A549 (cell line): ENCODE measurements at regions not wholly inside any gene's neighbourhood (a gene's known extent, or its start where the extent isn't known, plus 50 kb on each side); places are given as distances from the start of the nearest gene placed in this dataset.

ENCODE experiments used
- ATAC-seq, 2 experiments: fragments of 200-7000 bp in 1 of 2; fragments of >200 bp in 1 of 2; cut with Nextera tagmentation in 1 of 2; cut with Tn5 transposase in 1 of 2; 3 replicates each; pipeline versions ENCODE4 v1.8.0 to v1.9.1; 2018 to 2020; ENCODE audit warnings: mild to moderate bottlenecking in 1 of 2, moderate library complexity in 1 of 2
- CTCF ChIA-PET: fragments of 300-600 bp; sonication (Branson Sonifier 250); formaldehyde crosslinking; extraction: SDS; loops from one replicate; lab custom pipeline; 2021; ENCODE audit warnings: antibody characterized with exemption, inconsistent platforms; lab: Yijun Ruan, JAX
- POLR2A ChIA-PET: fragments of 350-600 bp; formaldehyde crosslinking; extraction: SDS; loops from one replicate; lab custom pipeline; 2021; ENCODE audit warnings: antibody characterized with exemption, inconsistent platforms; lab: Yijun Ruan, JAX
- DNase-seq, 2 experiments: peaks; one replicate each; pipeline versions ENCODE4 v3.0.0 to v3.0.0-alpha.2; 2011 to 2016; ENCODE audit warnings: low read depth in 1 of 2, low spot score in 1 of 2
- FAIRE-seq: peaks from 2 replicates; lab custom pipeline; 2011; peaks lifted over from hg19 to GRCh38; lab: Jason Lieb, UNC
- H3K27ac ChIP-seq, 2 experiments: fragments of >200 bp; sonication (Bioruptor Twin); formaldehyde crosslinking; 3 replicates each; pipeline ENCODE4 v1.5.1; 2016 to 2017
- H3K4me1 ChIP-seq: fragments of >200 bp; sonication (Bioruptor Twin); formaldehyde crosslinking; 3 replicates; pipeline ENCODE4 v1.6.1; 2016
- H3K4me2 ChIP-seq: fragments of >200 bp; sonication (Bioruptor Twin); formaldehyde crosslinking; 3 replicates; pipeline ENCODE4 v1.6.1; 2016
- H3K4me3 ChIP-seq: fragments of >200 bp; sonication (Bioruptor Twin); formaldehyde crosslinking; 3 replicates; pipeline ENCODE4 v1.5.1; 2016
- H3K9me3 ChIP-seq: fragments of >200 bp; sonication (Bioruptor Twin); formaldehyde crosslinking; 3 replicates; pipeline ENCODE4 v1.6.1; 2016
- CBX2 ChIP-seq: fragments of 200-600 bp; sonication (generic); IDR thresholded peaks from 2 replicates; pipeline ENCODE4 v1.6.1; 2016; ENCODE audit warnings: low read depth, mild to moderate bottlenecking, borderline replicate concordance
- EHF ChIP-seq: fragments of 250-450 bp; sonication (Bioruptor Pico); IDR thresholded peaks from 2 replicates; pipeline ENCODE4 v1.5.0; 2020; ENCODE audit warnings: mild to moderate bottlenecking
- EHMT2 ChIP-seq: fragments of 200-600 bp; sonication (generic); IDR thresholded peaks from 2 replicates; pipeline ENCODE4 v1.6.1; 2016; ENCODE audit warnings: antibody characterized with exemption, low read depth, mild to moderate bottlenecking, moderate library complexity
- EP300 ChIP-seq, 2 experiments: fragments of >200 bp; sonication (Bioruptor Twin); formaldehyde crosslinking; IDR thresholded peaks; 2 replicates in 1 of 2; 3 replicates in 1 of 2; pipeline ENCODE4 v1.6.1; 2016 to 2017
- ESRRA ChIP-seq: fragments of 150-350 bp; IDR thresholded peaks from 2 replicates; pipeline ENCODE4 v1.6.1; 2014; ENCODE audit warnings: mild to moderate bottlenecking, low read length, borderline replicate concordance
- FOSB ChIP-seq: fragments of 250-450 bp; sonication (Bioruptor Pico); IDR thresholded peaks from 2 replicates; pipeline ENCODE4 v1.5.0; 2020; ENCODE audit warnings: mild to moderate bottlenecking, moderate library complexity
- FOXS1 ChIP-seq: fragments of 250-450 bp; sonication (Bioruptor Pico); IDR thresholded peaks from 2 replicates; pipeline ENCODE4 v1.5.0; 2020; ENCODE audit warnings: mild to moderate bottlenecking, moderate library complexity
- GATA3 ChIP-seq: IDR thresholded peaks from 2 replicates; pipeline ENCODE4 v1.6.1; 2012; ENCODE audit warnings: borderline replicate concordance
- HEYL ChIP-seq: fragments of 250-450 bp; sonication (Bioruptor Pico); IDR thresholded peaks from 2 replicates; pipeline ENCODE4 v1.8.0; 2021; ENCODE audit warnings: mild to moderate bottlenecking, moderate library complexity
- MAZ ChIP-seq: fragments of 150-350 bp; IDR thresholded peaks from 2 replicates; pipeline ENCODE4 v1.6.1; 2014; ENCODE audit warnings: antibody characterized with exemption, low read depth, low read length, borderline replicate concordance
- SMC3 ChIP-seq: fragments of >200 bp; sonication (Bioruptor Twin); formaldehyde crosslinking; IDR thresholded peaks from 3 replicates; pipeline ENCODE4 v1.6.1; 2018; ENCODE audit warnings: inconsistent platforms
- TP53 ChIP-seq: fragments of 250-450 bp; sonication (Bioruptor Pico); IDR thresholded peaks from 2 replicates; pipeline ENCODE4 v1.5.0; 2021; ENCODE audit warnings: mild to moderate bottlenecking, moderate library complexity
- ZFP36 ChIP-seq: fragments of 450-650 bp; IDR thresholded peaks from 2 replicates; pipeline ENCODE4 v1.6.1; 2014; ENCODE audit warnings: borderline replicate concordance; ENCODE audit not compliant: partially characterized antibody
- WGBS: methylation state at CpG from one replicate; pipeline ENCODE4 v1.1.6; 2017; ENCODE audit errors: missing lambda C conversion rate; 5-methylcytosine and 5-hydroxymethylcytosine counted together
- TF ChIP-seq, protein P1 (sequence below): IDR thresholded peaks from 2 replicates; pipeline ENCODE4 v1.6.1; 2012
- TF ChIP-seq, protein P2 (sequence below): fragments of 250-450 bp; sonication (Bioruptor Pico); IDR thresholded peaks from 2 replicates; pipeline ENCODE4 v1.5.0; 2021; ENCODE audit warnings: mild to moderate bottlenecking, moderate library complexity, borderline replicate concordance
- TF ChIP-seq, protein P3 (sequence below): fragments of 250-450 bp; sonication (Bioruptor Pico); IDR thresholded peaks from 2 replicates; pipeline ENCODE4 v1.5.0; 2020; ENCODE audit warnings: low read depth, mild to moderate bottlenecking, moderate library complexity
- TF ChIP-seq, protein P4 (sequence below): fragments of 450-650 bp; IDR thresholded peaks from 2 replicates; pipeline ENCODE4 v1.6.1; 2014; ENCODE audit warnings: antibody characterized with exemption

DNA sequence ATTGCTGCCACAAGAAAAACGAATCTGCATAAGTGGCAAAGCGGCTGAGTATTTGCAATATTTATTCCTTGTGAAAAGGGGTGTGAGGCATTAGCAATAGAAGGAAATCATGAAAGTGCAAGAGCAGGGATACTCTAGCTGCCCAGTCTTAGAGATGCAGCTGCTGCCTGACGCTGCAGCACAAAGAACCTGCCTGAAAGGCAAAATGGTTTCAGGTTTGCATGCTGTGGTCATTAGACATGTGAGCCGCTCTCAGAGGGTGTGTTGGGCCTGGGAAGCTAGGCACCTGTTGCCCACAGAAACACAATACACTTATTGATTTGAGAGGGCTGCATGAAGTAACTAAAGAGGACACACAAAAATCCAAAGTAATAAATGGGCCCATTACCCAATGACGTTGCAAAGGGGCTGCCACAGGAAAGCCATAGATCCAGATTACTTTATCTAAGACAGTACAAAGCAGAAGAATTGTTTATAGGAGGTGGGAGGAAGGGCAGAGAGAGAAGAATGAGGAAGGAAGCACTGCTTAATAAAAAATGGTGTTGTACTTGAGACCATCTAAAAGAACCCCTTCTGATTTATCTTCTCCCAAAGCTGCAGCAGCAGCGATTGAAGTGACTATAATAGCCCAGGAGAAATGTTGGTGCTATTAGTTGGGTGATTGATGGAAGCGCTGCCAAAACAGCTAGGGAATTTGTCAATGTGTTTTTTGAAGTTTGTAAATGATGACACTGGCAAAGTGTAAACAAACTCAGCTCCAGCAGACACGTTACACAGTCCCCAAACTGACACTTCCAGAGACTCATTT lies 492.4 kb upstream of the ACVR2A start:
- no peak for ATAC-seq
- no peak for TF ChIP-seq EHF (CRISPR knock-in tag)
- no peak for TF ChIP-seq GATA3
- TF ChIP-seq, protein P1, sequence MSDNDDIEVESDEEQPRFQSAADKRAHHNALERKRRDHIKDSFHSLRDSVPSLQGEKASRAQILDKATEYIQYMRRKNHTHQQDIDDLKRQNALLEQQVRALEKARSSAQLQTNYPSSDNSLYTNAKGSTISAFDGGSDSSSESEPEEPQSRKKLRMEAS: no peak
- no peak for TF ChIP-seq FOXS1 (CRISPR knock-in tag)
- FAIRE-seq: no peak
- ChIA-PET CTCF (no interaction called here), POLR2A (no interaction called here)
- no peak overlapping the region for H3K4me2 ChIP-seq
- no peak overlapping the region for H3K4me3 ChIP-seq
- H3K27ac ChIP-seq: no peak overlapping the region
- H3K9me3 ChIP-seq: no peaks in the 10 kb centered on the region
- H3K4me1 ChIP-seq: no peaks in the 10 kb centered on the region
- no peak for DNase-seq
- 12% methylated on average over 8 of the region's 8 CpGs for WGBS

DNA sequence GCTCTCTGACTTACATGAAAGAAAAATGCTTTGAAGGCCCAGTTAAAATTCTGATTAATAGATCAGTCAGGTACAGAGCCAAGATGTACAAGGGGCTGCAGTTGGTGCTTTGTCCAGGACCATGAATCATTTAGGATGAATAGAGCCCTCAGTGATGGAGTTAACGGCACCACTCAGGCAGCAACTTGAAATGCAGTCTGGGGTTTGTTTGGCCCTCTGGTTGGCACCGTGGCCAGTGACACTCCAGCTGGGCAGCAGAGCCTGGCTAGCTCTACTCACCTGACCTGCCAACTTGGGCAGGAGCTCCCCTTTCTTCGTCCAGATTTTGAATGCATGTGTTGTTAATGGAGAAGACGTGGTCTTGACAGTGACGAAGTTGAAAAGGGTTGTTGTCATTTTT lies 493.0 kb upstream of the ACVR2A start:
- ChIA-PET POLR2A (no interaction called here), CTCF (no interaction called here)
- no peaks in the 10 kb centered on the region for H3K4me1 ChIP-seq
- H3K27ac ChIP-seq: no peak overlapping the region
- H3K9me3 ChIP-seq: no peaks in the 10 kb centered on the region
- WGBS: 29% methylated on average over 4 of the region's 5 CpGs
- FAIRE-seq (no peak), DNase-seq (no peak), ATAC-seq (no peak)
- no peak overlapping the region for H3K4me2 ChIP-seq
- no peak for TF ChIP-seq SMC3
- TF ChIP-seq, protein P2, sequence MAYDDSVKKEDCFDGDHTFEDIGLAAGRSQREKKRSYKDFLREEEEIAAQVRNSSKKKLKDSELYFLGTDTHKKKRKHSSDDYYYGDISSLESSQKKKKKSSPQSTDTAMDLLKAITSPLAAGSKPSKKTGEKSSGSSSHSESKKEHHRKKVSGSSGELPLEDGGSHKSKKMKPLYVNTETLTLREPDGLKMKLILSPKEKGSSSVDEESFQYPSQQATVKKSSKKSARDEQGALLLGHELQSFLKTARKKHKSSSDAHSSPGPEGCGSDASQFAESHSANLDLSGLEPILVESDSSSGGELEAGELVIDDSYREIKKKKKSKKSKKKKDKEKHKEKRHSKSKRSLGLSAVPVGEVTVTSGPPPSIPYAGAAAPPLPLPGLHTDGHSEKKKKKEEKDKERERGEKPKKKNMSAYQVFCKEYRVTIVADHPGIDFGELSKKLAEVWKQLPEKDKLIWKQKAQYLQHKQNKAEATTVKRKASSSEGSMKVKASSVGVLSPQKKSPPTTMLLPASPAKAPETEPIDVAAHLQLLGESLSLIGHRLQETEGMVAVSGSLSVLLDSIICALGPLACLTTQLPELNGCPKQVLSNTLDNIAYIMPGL: no peak
- H3K4me3 ChIP-seq: no peak overlapping the region

DNA sequence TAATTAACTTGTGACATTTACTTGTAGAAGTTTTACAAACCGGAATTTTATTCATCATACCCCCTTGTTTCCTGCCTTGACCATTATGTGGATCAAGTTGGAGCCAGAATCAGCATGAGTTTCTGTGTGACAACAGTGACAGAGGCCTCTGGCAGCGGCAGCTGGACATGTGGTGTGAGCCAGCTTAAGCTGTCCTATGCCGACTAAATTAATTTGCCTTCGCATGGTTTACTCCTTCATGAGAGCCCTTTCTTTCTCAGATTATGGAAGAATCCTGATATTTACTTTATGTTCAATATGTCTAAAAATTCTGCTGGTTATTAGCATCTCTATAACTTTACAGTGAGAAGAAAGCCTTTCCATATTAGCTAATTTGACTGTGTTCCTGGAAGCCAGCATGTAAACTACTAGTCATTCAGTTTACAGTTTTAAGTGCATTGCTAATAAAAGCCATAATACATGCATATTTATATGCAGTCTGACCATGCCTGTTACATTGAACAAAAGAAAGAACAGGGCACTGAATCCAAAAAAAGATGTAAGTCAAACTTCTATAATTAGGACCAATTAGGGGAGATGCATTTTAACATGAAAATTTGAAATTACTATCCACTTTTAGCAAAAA lies 495.8 kb upstream of the ACVR2A start:
- TF ChIP-seq ESRRA (no peak), MAZ (no peak), EHMT2 (no peak), HEYL (CRISPR knock-in tag) (no peak), ZFP36 (no peak), FOSB (CRISPR knock-in tag) (no peak), EP300 (IDR thresholded peaks at IDR 0.05) (no peak), TP53 (CRISPR knock-in tag) (no peak), CBX2 (no peak)
- TF ChIP-seq, protein P3, sequence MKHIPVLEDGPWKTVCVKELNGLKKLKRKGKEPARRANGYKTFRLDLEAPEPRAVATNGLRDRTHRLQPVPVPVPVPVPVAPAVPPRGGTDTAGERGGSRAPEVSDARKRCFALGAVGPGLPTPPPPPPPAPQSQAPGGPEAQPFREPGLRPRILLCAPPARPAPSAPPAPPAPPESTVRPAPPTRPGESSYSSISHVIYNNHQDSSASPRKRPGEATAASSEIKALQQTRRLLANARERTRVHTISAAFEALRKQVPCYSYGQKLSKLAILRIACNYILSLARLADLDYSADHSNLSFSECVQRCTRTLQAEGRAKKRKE: no peak
- TF ChIP-seq, protein P4, sequence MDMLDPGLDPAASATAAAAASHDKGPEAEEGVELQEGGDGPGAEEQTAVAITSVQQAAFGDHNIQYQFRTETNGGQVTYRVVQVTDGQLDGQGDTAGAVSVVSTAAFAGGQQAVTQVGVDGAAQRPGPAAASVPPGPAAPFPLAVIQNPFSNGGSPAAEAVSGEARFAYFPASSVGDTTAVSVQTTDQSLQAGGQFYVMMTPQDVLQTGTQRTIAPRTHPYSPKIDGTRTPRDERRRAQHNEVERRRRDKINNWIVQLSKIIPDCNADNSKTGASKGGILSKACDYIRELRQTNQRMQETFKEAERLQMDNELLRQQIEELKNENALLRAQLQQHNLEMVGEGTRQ: no peak
- no peak for FAIRE-seq
- H3K9me3 ChIP-seq: 0 out of 3 replicates have a peak, but pooled peaks cover 4% of the 10 kb centered on the region
- ChIA-PET POLR2A (no interaction called here), CTCF (no interaction called here)
- no peak overlapping the region for H3K4me3 ChIP-seq
- H3K27ac ChIP-seq: no peak overlapping the region
- H3K4me1 ChIP-seq: no peaks in the 10 kb centered on the region
- no peak overlapping the region for H3K4me2 ChIP-seq
- DNase-seq: no peak
- 47% methylated on average over 4 of the region's 4 CpGs for WGBS
- ATAC-seq: no peak
